ENCODE measurements at regions not wholly inside any gene's neighbourhood (a gene's known extent, or its start where the extent isn't known, plus 50 kb on each side); places are given as distances from the start of the nearest gene placed in this dataset.
"Not testable (repeated sequence)": the region's sequence is repeated elsewhere in the genome, so short reads cannot be mapped to it uniquely, and the experiment has no call there.

GRCh38 chr9:28136113-28136512 lies 562.8 kb upstream of the C9orf72 start:
- Histone ChIP-seq H3K4me3 (no peak overlapping the region), H3K4me1 (no peaks in the 10 kb centered on the region), H3K27me3 (no peaks in the 10 kb centered on the region), H3K36me3 (no peaks in the 10 kb centered on the region), H3K27ac (no peak overlapping the region), H3K9me3 (no peaks in the 10 kb centered on the region)
- ATAC-seq (no peak), DNase-seq (no peak)
- intact Hi-C loops (cut with DNase I) = no loop called here
- 55 to 57% methylated on average over 2 of the region's 2 CpGs for WGBS, 2 donors
- no peak for TF ChIP-seq CTCF (IDR thresholded peaks at IDR 0.05)

- DNase-seq; intact Hi-C loops (cut with DNase I); H3K27me3 ChIP-seq; H3K27ac ChIP-seq; H3K4me1 ChIP-seq; ATAC-seq; H3K4me3 ChIP-seq; H3K36me3 ChIP-seq; H3K9me3 ChIP-seq: not testable (repeated sequence)
- 85 to 89% methylated on average over 13 to 14 of the region's 15 CpGs for whole genome bisulfite sequencing, 2 donors
These were observed 574.1 kb upstream of the C9orf72 start for GRCh38 chr9:28147430-28147829.

- H3K4me1 ChIP-seq; DNase-seq; H3K9me3 ChIP-seq; intact Hi-C loops (cut with DNase I); H3K27me3 ChIP-seq; H3K4me3 ChIP-seq; H3K36me3 ChIP-seq; H3K27ac ChIP-seq; ATAC-seq: not testable (repeated sequence)
- 86 to 92% methylated on average over 17 to 18 of the region's 18 CpGs for WGBS, 2 donors
These were observed 574.8 kb upstream of the C9orf72 start for GRCh38 chr9:28147923-28148597.

DNA sequence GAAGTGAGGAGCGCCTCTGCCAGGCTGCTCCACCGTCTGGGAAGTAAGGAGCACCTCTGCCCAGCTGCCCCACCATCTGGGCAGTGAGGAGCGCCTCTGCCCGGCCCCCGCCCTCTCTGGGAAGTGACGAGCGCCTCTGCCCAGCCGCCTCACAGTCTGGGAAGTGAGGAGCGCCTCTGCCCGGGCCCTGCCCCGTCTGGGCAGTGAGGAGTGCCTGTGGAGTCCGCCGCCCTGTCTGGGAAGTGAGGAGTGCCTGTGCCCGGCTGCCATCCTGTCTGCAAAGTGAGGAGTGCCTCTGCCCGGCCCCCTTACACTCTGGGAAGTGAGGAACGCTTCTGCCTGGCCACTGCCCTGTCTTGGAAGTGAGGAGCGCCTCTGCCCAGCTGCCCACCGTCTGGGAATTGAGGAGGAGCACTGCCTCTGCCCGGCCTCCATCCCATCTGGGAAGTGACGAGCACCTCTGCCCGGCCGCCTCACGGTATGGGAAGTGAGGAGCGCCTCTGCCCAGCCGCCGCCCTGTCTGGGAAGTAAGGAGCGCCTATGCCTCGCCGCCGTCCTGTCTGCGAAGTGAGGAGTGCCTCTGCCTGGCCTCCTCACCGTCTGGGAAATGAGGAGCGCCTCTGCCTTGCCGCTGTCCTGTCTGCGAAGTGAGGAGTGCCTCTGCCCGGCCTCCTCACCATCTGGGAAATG lies 576.2 kb upstream of the C9orf72 start:
- H3K27me3 ChIP-seq; H3K9me3 ChIP-seq; H3K36me3 ChIP-seq; H3K4me1 ChIP-seq; intact Hi-C loops (cut with DNase I); DNase-seq; ATAC-seq; H3K4me3 ChIP-seq; H3K27ac ChIP-seq: not testable (repeated sequence)
- WGBS, 2 donors = 89 to 91% methylated on average over 36 of the region's 36 CpGs

DNA sequence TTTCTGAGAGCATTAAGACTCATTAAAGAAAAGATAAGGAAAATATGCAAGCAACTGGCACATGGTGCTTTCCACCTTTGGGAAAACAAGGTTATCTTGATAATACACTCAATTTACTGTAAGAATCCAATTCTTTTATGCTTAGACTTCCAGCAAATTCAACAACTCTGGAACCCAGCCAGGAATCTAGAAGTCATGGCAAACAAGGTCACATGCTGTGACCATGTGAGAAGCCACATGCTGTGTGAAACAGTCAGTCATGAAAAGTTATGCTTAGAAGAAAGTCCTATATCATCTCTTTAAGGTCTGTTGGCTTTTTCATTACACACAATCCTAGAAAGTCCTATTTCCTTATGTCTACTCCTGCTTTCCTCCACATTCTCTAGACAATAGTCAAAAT lies 581.8 kb upstream of the C9orf72 start:
- Histone ChIP-seq H3K36me3 (no peaks in the 10 kb centered on the region), H3K4me1 (no peaks in the 10 kb centered on the region), H3K27me3 (no peaks in the 10 kb centered on the region), H3K4me3 (no peak overlapping the region), H3K27ac (no peak overlapping the region), H3K9me3 (peaks cover 0 to 6% (median 0%) of the 10 kb centered on the region in 11 donors)
- TF ChIP-seq CTCF (IDR thresholded peaks at IDR 0.05) = no peak
- intact Hi-C loops (cut with DNase I) = no loop called here
- ATAC-seq (no peak), DNase-seq (no peak)

- H3K4me1 ChIP-seq = no peaks in the 10 kb centered on the region
- no peak overlapping the region for H3K27ac ChIP-seq
- no peak overlapping the region for H3K4me3 ChIP-seq
- no peak for TF ChIP-seq CTCF (IDR thresholded peaks at IDR 0.05)
- 39 to 67% methylated on average over 2 of the region's 2 CpGs for WGBS, 2 donors
- peaks cover 0 to 2% (median 0%) of the 10 kb centered on the region in 11 donors for H3K9me3 ChIP-seq
- DNase-seq (no peak), ATAC-seq (no peak)
- H3K36me3 ChIP-seq = no peaks in the 10 kb centered on the region
- intact Hi-C loops (cut with DNase I) = no loop called here
- no peaks in the 10 kb centered on the region for H3K27me3 ChIP-seq
These were observed 582.4 kb upstream of the C9orf72 start for GRCh38 chr9:28155671-28156070.
